HL-60 (cell line): ENCODE measurements at regions not wholly inside any gene's neighbourhood (a gene's known extent, or its start where the extent isn't known, plus 50 kb on each side); places are given as distances from the start of the nearest gene placed in this dataset.

Source experiments
- DNase-seq, 2 experiments: peaks; one replicate each; pipeline ENCODE4 v3.0.0-alpha.2; 2010 to 2020; ENCODE audit warnings: low read depth in 1 of 2, low spot score in 1 of 2
- H3K27ac ChIP-seq: fragments of 250-450 bp; sonication (Bioruptor Pico); replicated peaks from 2 replicates; pipeline ENCODE4 v1.5.1; 2020; ENCODE audit warnings: mild to moderate bottlenecking, moderate library complexity
- H3K27me3 ChIP-seq: fragments of 250-450 bp; sonication (Bioruptor Pico); 2 replicates; pipeline ENCODE4 v1.5.1; 2021; ENCODE audit warnings: mild to moderate bottlenecking, moderate library complexity; ENCODE audit not compliant: insufficient read depth, poor library complexity, severe bottlenecking
- H3K4me3 ChIP-seq: replicated peaks from 2 replicates; pipeline ENCODE4 v1.5.1; 2011; ENCODE audit warnings: mild to moderate bottlenecking, control low read depth, low read length; ENCODE audit not compliant: insufficient read depth
- CTCF ChIP-seq: IDR thresholded peaks from one replicate; pipeline ENCODE4 v1.5.1; 2011; ENCODE audit warnings: low read length, control low read depth, inconsistent platforms; ENCODE audit not compliant: insufficient read depth
- GABPA ChIP-seq: IDR thresholded peaks from 2 replicates; pipeline ENCODE4 v1.6.1; 2012; ENCODE audit warnings: low read depth
- POLR2AphosphoS5 ChIP-seq: IDR thresholded peaks from 2 replicates; pipeline ENCODE4 v1.6.1; 2012; ENCODE audit warnings: low read depth
- SPI1 ChIP-seq: IDR thresholded peaks from 2 replicates; pipeline ENCODE4 v1.6.1; 2012; ENCODE audit warnings: low read depth, mild to moderate bottlenecking, borderline replicate concordance
- TF ChIP-seq, protein P1 (sequence below): IDR thresholded peaks from 2 replicates; pipeline ENCODE4 v1.6.1; 2012; ENCODE audit warnings: low read depth; ENCODE audit not compliant: insufficient replicate concordance

DNA sequence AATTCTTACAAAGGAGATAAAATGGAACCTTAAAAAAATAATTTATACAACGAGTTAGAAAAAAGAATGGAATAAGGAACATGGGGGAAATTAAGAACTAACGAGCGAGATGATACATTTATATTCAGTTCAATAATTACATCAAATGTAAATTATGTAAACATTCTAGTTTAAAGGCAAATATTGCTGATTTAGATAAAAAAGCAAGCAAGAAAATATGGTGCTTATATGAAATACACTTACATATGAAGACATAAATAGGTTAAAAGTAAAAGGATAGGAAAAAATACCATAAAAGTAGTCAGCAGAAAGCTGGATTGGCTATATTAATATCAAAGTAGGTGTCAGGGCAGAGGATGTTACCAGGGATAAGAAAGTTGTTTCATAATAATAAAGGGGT lies 127.0 kb upstream of the AHR start:
- Histone ChIP-seq H3K4me3 (no peak overlapping the region), H3K27ac (no peak overlapping the region), H3K27me3 (no peaks in the 10 kb centered on the region)
- no peak for DNase-seq
- TF ChIP-seq CTCF (no peak), GABPA (no peak), SPI1 (no peak), POLR2AphosphoS5 (no peak)
- TF ChIP-seq, protein P1, sequence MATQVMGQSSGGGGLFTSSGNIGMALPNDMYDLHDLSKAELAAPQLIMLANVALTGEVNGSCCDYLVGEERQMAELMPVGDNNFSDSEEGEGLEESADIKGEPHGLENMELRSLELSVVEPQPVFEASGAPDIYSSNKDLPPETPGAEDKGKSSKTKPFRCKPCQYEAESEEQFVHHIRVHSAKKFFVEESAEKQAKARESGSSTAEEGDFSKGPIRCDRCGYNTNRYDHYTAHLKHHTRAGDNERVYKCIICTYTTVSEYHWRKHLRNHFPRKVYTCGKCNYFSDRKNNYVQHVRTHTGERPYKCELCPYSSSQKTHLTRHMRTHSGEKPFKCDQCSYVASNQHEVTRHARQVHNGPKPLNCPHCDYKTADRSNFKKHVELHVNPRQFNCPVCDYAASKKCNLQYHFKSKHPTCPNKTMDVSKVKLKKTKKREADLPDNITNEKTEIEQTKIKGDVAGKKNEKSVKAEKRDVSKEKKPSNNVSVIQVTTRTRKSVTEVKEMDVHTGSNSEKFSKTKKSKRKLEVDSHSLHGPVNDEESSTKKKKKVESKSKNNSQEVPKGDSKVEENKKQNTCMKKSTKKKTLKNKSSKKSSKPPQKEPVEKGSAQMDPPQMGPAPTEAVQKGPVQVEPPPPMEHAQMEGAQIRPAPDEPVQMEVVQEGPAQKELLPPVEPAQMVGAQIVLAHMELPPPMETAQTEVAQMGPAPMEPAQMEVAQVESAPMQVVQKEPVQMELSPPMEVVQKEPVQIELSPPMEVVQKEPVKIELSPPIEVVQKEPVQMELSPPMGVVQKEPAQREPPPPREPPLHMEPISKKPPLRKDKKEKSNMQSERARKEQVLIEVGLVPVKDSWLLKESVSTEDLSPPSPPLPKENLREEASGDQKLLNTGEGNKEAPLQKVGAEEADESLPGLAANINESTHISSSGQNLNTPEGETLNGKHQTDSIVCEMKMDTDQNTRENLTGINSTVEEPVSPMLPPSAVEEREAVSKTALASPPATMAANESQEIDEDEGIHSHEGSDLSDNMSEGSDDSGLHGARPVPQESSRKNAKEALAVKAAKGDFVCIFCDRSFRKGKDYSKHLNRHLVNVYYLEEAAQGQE = no peak

DNA sequence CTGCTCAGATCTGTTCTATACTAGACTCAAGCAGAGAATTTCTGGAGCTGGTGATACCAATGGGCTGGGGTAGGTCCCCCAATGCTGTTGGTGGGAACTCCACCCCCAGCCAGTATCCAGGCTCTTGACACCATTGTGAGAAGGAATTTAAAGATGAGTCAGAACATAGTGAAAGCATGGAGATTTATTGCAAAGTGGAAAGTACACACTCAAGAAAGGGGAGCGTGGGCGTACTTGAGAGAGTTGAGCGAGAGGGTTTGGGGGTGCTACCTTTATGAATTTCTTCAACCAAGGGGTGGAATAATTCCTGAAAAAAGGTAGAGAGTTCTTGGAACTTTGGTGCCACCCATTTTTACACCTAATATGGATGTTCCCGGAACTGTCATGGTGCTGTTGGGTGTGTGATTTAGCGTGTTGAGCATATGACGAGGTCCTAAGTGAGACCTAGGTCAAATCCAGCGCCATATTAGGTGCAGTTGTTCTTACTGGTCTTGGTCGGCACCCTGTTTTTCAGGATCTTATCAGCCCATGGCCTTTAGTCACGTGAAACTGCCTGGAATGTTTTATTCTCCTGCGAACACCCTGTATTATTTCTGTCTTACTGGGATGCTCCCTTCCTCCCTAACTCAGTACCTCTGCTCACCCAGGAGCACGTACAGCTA lies 122.0 kb upstream of the AHR start:
- Histone ChIP-seq H3K27me3 (no peaks in the 10 kb centered on the region), H3K27ac (no peak overlapping the region), H3K4me3 (no peak overlapping the region)
- DNase-seq = no peak
- TF ChIP-seq SPI1 (no peak), CTCF (no peak), GABPA (no peak), POLR2AphosphoS5 (no peak)
- TF ChIP-seq, protein P1 = no peak

GRCh38 chr7:17178545-17178944 lies 119.9 kb upstream of the AHR start:
- Histone ChIP-seq H3K27ac (no peak overlapping the region), H3K4me3 (no peak overlapping the region), H3K27me3 (no peaks in the 10 kb centered on the region)
- TF ChIP-seq SPI1 = no peak
- TF ChIP-seq CTCF = no peak
- TF ChIP-seq, protein P1 = no peak
- no peak for TF ChIP-seq POLR2AphosphoS5
- TF ChIP-seq GABPA = no peak
- DNase-seq = no peak
